ENCODE measurements at regions not wholly inside any gene's neighbourhood (a gene's known extent, or its start where the extent isn't known, plus 50 kb on each side); places are given as distances from the start of the nearest gene placed in this dataset.

- no peak for TF ChIP-seq CTCF (IDR thresholded peaks at IDR 0.05)
- no peak for TF ChIP-seq POLR2AphosphoS5 (IDR thresholded peaks at IDR 0.05)
- no peak for TF ChIP-seq POLR2A (IDR thresholded peaks at IDR 0.05)
Measured at GRCh38 chr6:128605961-128606360, 85.6 kb upstream of the PTPRK start.
